ENCODE measurements at regions not wholly inside any gene's neighbourhood (a gene's known extent, or its start where the extent isn't known, plus 50 kb on each side); places are given as distances from the start of the nearest gene placed in this dataset.

DNA sequence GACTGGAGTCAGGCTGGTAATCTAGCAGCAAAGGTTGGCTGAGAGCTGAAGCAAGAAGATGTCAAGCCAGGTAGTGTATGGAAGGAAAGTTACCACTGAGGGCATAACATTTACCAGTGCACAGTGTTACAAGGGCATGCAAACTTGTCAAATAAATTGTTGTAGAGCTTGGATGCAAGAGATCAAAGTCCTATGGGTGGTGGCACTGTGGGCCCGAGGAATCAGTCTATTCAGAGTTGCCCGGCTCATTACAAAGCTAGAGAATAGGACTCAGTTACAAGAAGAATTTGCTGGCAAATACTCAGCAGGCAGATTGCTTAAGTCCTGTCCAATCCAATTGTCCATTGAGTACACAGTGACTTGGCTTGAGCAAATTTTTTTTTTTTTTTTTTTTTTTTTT lies 2043.8 kb downstream of the ARAP2 start:
- H3K4me1 ChIP-seq (ENCODE audit: control insufficient read depth, insufficient read depth, low read length): no peaks in the 10 kb centered on the region
- H3K9me3 ChIP-seq (replicated peaks; ENCODE audit: low read length): no peaks in the 10 kb centered on the region
- H3K27me3 ChIP-seq (ENCODE audit: control insufficient read depth, insufficient read depth, low read length): no peaks in the 10 kb centered on the region
- H3K36me3 ChIP-seq (ENCODE audit: insufficient read depth, low read length): no peaks in the 10 kb centered on the region
- H3K4me2 ChIP-seq (ENCODE audit: low read length): no peak overlapping the region
- H3K9ac ChIP-seq (ENCODE audit: low read depth, low read length): no peak overlapping the region
- no peak overlapping the region for H3K4me3 ChIP-seq (ENCODE audit: low read length)

GRCh38 chr4:34202154-34202553 lies 2042.2 kb downstream of the ARAP2 start:
- no peaks in the 10 kb centered on the region for H3K4me1 ChIP-seq (ENCODE audit: control insufficient read depth, insufficient read depth, low read length)
- no peaks in the 10 kb centered on the region for H3K36me3 ChIP-seq (ENCODE audit: insufficient read depth, low read length)
- no peak overlapping the region for H3K9ac ChIP-seq (ENCODE audit: low read depth, low read length)
- no peaks in the 10 kb centered on the region for H3K27me3 ChIP-seq (ENCODE audit: control insufficient read depth, insufficient read depth, low read length)
- no peak overlapping the region for H3K4me3 ChIP-seq (ENCODE audit: low read length)
- H3K9me3 ChIP-seq (replicated peaks; ENCODE audit: low read length): no peaks in the 10 kb centered on the region
- no peak overlapping the region for H3K4me2 ChIP-seq (ENCODE audit: low read length)

GRCh38 chr4:34220601-34221000 lies 2023.7 kb downstream of the ARAP2 start:
- Histone ChIP-seq H3K9me3 (replicated peaks; ENCODE audit: low read length) (no peaks in the 10 kb centered on the region), H3K9ac (ENCODE audit: low read depth, low read length) (no peak overlapping the region), H3K27me3 (ENCODE audit: control insufficient read depth, insufficient read depth, low read length) (no peaks in the 10 kb centered on the region), H3K4me3 (ENCODE audit: low read length) (no peak overlapping the region), H3K4me1 (ENCODE audit: control insufficient read depth, insufficient read depth, low read length) (no peaks in the 10 kb centered on the region), H3K36me3 (ENCODE audit: insufficient read depth, low read length) (no peaks in the 10 kb centered on the region), H3K4me2 (ENCODE audit: low read length) (no peak overlapping the region)

DNA sequence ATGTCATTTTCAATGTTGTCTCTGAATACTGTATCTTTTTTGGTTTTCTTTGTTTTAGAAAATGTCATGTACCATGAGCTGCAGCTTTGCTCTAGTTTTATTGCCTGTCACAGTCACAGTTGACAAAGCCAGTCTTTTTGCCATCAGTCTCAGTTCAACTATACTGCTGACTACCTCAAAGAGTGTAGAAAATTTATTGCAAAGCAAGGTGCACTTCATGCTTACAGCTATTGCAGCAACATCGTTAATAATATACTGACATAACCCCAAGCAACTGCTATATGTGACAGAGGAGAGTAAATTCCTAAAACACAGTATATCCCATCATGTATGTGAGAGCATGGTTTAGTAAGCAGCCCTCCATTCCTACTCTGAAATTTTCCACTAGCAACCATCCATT lies 2022.3 kb downstream of the ARAP2 start:
- no peaks in the 10 kb centered on the region for H3K36me3 ChIP-seq (ENCODE audit: insufficient read depth, low read length)

DNA sequence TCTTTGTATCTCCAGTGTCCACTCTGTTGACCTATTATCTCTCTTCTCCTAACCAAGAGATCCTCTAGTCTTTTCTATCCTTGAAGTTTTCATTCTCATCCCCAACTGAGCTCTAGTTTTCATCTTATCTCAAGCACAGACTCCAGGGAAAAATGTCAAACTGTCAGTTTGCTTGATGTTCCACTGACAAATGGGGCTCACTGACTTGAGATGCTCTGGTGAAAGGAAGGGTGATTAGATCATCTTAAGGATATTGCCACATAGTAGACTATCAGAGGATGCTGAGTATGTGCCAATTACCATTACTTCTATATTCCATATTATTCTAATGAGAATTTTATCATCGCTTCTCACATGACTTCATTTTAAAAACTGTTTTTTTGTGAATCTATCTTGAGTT lies 2008.2 kb downstream of the ARAP2 start:
- Histone ChIP-seq H3K27me3 (ENCODE audit: control insufficient read depth, insufficient read depth, low read length) (no peaks in the 10 kb centered on the region), H3K4me1 (ENCODE audit: control insufficient read depth, insufficient read depth, low read length) (no peaks in the 10 kb centered on the region), H3K36me3 (ENCODE audit: insufficient read depth, low read length) (no peaks in the 10 kb centered on the region), H3K9ac (ENCODE audit: low read depth, low read length) (no peak overlapping the region), H3K4me3 (ENCODE audit: low read length) (no peak overlapping the region), H3K4me2 (ENCODE audit: low read length) (no peak overlapping the region), H3K9me3 (replicated peaks; ENCODE audit: low read length) (no peaks in the 10 kb centered on the region)

More for the DNA sequence above, 2022.3 kb downstream of the ARAP2 start:
- no peaks in the 10 kb centered on the region for H3K4me1 ChIP-seq (ENCODE audit: control insufficient read depth, insufficient read depth, low read length)
- H3K4me2 ChIP-seq (ENCODE audit: low read length): no peak overlapping the region
- H3K4me3 ChIP-seq (ENCODE audit: low read length): no peak overlapping the region
- H3K27me3 ChIP-seq (ENCODE audit: control insufficient read depth, insufficient read depth, low read length): no peaks in the 10 kb centered on the region
- peaks cover 6% of the 10 kb centered on the region for H3K9me3 ChIP-seq (replicated peaks; ENCODE audit: low read length)
- H3K9ac ChIP-seq (ENCODE audit: low read depth, low read length): no peak overlapping the region

GRCh38 chr4:34245276-34245675 lies 1999.0 kb downstream of the ARAP2 start:
- H3K4me3 ChIP-seq (ENCODE audit: low read length): no peak overlapping the region
- H3K9me3 ChIP-seq (replicated peaks; ENCODE audit: low read length): no peaks in the 10 kb centered on the region
- H3K4me1 ChIP-seq (ENCODE audit: control insufficient read depth, insufficient read depth, low read length): no peaks in the 10 kb centered on the region

GRCh38 chr4:34250562-34250961 lies 1993.8 kb downstream of the ARAP2 start:
- Histone ChIP-seq H3K4me1 (ENCODE audit: control insufficient read depth, insufficient read depth, low read length) (no peaks in the 10 kb centered on the region), H3K36me3 (ENCODE audit: insufficient read depth, low read length) (no peaks in the 10 kb centered on the region), H3K9ac (ENCODE audit: low read depth, low read length) (no peak overlapping the region), H3K9me3 (replicated peaks; ENCODE audit: low read length) (no peaks in the 10 kb centered on the region), H3K4me2 (ENCODE audit: low read length) (no peak overlapping the region), H3K4me3 (ENCODE audit: low read length) (no peak overlapping the region), H3K27me3 (ENCODE audit: control insufficient read depth, insufficient read depth, low read length) (no peaks in the 10 kb centered on the region)

More at GRCh38 chr4:34245276-34245675, 1999.0 kb downstream of the ARAP2 start:
- no peak overlapping the region for H3K4me2 ChIP-seq (ENCODE audit: low read length)
- H3K36me3 ChIP-seq (ENCODE audit: insufficient read depth, low read length): no peaks in the 10 kb centered on the region
- H3K27me3 ChIP-seq (ENCODE audit: control insufficient read depth, insufficient read depth, low read length): no peaks in the 10 kb centered on the region
- no peak overlapping the region for H3K9ac ChIP-seq (ENCODE audit: low read depth, low read length)

DNA sequence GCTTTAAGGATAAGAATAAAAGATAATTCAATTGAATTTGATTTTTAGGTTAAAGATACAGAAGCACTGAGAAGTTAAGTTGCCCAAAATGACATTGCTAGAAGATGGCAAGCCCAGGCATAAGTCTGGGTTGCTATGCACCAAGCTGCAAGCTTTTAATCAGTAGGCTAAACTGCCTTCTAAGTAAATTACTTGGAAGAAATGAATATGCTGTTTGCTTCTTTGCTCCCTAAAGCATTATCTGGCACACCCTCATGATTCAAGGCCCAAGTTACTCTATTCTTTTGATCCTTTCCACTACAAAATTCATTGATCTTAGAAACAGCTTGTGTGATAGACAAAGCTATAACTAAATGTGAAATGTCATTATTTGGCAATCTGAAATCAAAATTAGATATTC lies 1991.1 kb downstream of the ARAP2 start:
- Histone ChIP-seq H3K9me3 (replicated peaks; ENCODE audit: low read length) (no peaks in the 10 kb centered on the region), H3K4me3 (ENCODE audit: low read length) (no peak overlapping the region), H3K36me3 (ENCODE audit: insufficient read depth, low read length) (no peaks in the 10 kb centered on the region), H3K9ac (ENCODE audit: low read depth, low read length) (no peak overlapping the region), H3K4me2 (ENCODE audit: low read length) (no peak overlapping the region), H3K27me3 (ENCODE audit: control insufficient read depth, insufficient read depth, low read length) (no peaks in the 10 kb centered on the region), H3K4me1 (ENCODE audit: control insufficient read depth, insufficient read depth, low read length) (no peaks in the 10 kb centered on the region)

- H3K4me3 ChIP-seq (ENCODE audit: low read length): no peak overlapping the region
- H3K27me3 ChIP-seq (ENCODE audit: control insufficient read depth, insufficient read depth, low read length): no peaks in the 10 kb centered on the region
- no peak overlapping the region for H3K9ac ChIP-seq (ENCODE audit: low read depth, low read length)
- no peak overlapping the region for H3K4me2 ChIP-seq (ENCODE audit: low read length)
- no peaks in the 10 kb centered on the region for H3K4me1 ChIP-seq (ENCODE audit: control insufficient read depth, insufficient read depth, low read length)
- no peaks in the 10 kb centered on the region for H3K9me3 ChIP-seq (replicated peaks; ENCODE audit: low read length)
- H3K36me3 ChIP-seq (ENCODE audit: insufficient read depth, low read length): no peaks in the 10 kb centered on the region
Observed at GRCh38 chr4:34258176-34258575, 1986.1 kb downstream of the ARAP2 start.

DNA sequence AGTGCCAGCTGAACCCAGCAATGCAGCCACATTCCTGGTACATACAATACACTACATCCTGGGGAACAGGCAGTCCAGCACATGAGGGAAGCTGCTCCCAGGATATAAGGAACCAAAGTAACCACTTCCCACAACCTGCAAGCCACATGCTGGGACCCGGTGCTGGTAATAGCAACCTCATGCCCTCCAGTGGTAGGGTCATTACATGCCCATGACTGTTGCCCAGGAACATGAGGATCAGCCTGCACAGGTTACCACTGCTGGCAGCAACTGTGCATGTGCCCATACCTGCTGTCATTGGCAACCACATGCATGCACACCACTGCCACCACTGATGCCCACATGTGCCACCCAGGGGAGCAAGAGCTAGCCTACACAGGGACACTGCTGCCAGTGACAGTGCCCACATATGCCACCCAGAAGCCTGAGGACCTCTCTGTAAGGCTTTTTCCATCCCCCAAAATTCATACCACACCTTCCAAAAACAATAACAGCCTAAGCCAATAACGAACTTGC lies 1982.5 kb downstream of the ARAP2 start:
- no peak overlapping the region for H3K9ac ChIP-seq (ENCODE audit: low read depth, low read length)
- no peaks in the 10 kb centered on the region for H3K4me1 ChIP-seq (ENCODE audit: control insufficient read depth, insufficient read depth, low read length)

GRCh38 chr4:34269613-34270012 lies 1974.7 kb downstream of the ARAP2 start:
- Histone ChIP-seq H3K4me1 (ENCODE audit: control insufficient read depth, insufficient read depth, low read length) (no peaks in the 10 kb centered on the region), H3K27me3 (ENCODE audit: control insufficient read depth, insufficient read depth, low read length) (no peaks in the 10 kb centered on the region), H3K9me3 (replicated peaks; ENCODE audit: low read length) (no peaks in the 10 kb centered on the region), H3K4me2 (ENCODE audit: low read length) (no peak overlapping the region), H3K4me3 (ENCODE audit: low read length) (no peak overlapping the region), H3K9ac (ENCODE audit: low read depth, low read length) (no peak overlapping the region), H3K36me3 (ENCODE audit: insufficient read depth, low read length) (no peaks in the 10 kb centered on the region)

More for the DNA sequence above, 1982.5 kb downstream of the ARAP2 start:
- Histone ChIP-seq H3K36me3 (ENCODE audit: insufficient read depth, low read length) (no peaks in the 10 kb centered on the region), H3K27me3 (ENCODE audit: control insufficient read depth, insufficient read depth, low read length) (no peaks in the 10 kb centered on the region), H3K4me3 (ENCODE audit: low read length) (no peak overlapping the region), H3K4me2 (ENCODE audit: low read length) (no peak overlapping the region), H3K9me3 (replicated peaks; ENCODE audit: low read length) (no peaks in the 10 kb centered on the region)

DNA sequence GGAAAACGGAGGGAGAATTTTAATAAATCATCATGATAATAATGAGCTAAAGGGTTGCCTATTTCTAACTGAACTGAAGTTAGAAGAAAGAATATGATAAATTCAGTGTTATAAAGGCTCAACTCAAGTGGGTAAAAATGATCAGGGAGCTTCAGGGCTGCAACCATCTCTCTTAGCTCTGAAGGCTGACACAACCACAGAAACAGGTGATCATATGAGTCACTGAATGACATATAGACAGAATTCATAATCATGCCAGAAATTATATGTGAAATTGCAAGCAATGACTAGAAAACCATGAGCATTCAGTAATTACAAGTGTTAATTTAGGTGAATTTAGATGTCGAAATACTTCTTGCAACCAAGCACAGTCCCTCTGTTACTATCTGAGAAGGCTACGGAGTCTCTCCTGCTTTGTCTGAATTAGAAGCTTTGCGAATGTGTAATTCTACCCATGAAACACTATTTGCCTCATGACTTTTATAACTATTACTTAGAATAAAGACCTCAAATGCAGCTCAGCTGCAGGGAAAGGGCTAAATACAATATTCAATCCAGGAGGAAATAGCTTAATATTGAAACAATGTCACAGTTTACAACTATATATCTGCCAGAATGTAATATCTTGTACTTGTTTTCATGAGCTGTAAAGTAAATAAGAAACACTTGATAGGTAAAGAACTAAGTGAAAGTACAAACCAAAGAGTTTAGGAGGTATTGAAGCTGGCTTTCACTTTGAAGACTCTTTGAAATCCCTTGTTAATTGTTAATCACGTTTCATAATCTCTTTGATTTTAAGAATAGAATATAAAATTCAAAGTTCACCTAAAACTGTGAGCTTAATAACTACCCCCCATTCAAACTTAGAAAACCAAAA lies 1972.6 kb downstream of the ARAP2 start:
- Histone ChIP-seq H3K4me1 (ENCODE audit: control insufficient read depth, insufficient read depth, low read length) (no peaks in the 10 kb centered on the region), H3K4me2 (ENCODE audit: low read length) (no peak overlapping the region), H3K9me3 (replicated peaks; ENCODE audit: low read length) (no peaks in the 10 kb centered on the region), H3K27me3 (ENCODE audit: control insufficient read depth, insufficient read depth, low read length) (no peaks in the 10 kb centered on the region), H3K9ac (ENCODE audit: low read depth, low read length) (no peak overlapping the region), H3K36me3 (ENCODE audit: insufficient read depth, low read length) (no peaks in the 10 kb centered on the region), H3K4me3 (ENCODE audit: low read length) (no peak overlapping the region)
